B cell (primary cell): ENCODE measurements at regions not wholly inside any gene's neighbourhood (a gene's known extent, or its start where the extent isn't known, plus 50 kb on each side); places are given as distances from the start of the nearest gene placed in this dataset.

Source experiments
- ATAC-seq: fragments of 200-7000 bp; cut with Tn5 transposase; one replicate; pipeline ENCODE4 v1.10.0; 2021; ENCODE audit warnings: low read depth, mild to moderate bottlenecking, moderate number of reproducible peaks, moderate library complexity
- CTCF ChIA-PET: fragments of 350-600 bp; sonication (Branson Sonifier 250); formaldehyde crosslinking; loops from one replicate; lab custom pipeline; 2021; ENCODE audit warnings: antibody characterized with exemption, inconsistent platforms; lab: Charles Lee
- POLR2A ChIA-PET: fragments of 350-600 bp; sonication (Branson Sonifier 250); formaldehyde crosslinking; loops from one replicate; lab custom pipeline; 2021; ENCODE audit warnings: antibody characterized with exemption; lab: Charles Lee
- DNase-seq: peaks from one replicate; pipeline ENCODE4 v3.0.0; 2013
- H2AFZ ChIP-seq: 2 replicates; pipeline ENCODE4 v1.6.1; 2012; ENCODE audit warnings: mild to moderate bottlenecking, low read depth, low read length; ENCODE audit not compliant: insufficient read depth, poor library complexity, severe bottlenecking
- H3K27ac ChIP-seq, 2 donors: 1 replicate in 1 of 2; 2 replicates in 1 of 2; pipeline ENCODE4 v1.5.1; 2012 to 2013; ENCODE audit warnings: low read length in 2 of 2, mild to moderate bottlenecking in 2 of 2, moderate library complexity in 1 of 2
- H3K27me3 ChIP-seq, 4 experiments: fragments of 200-600 bp in 1 of 4; sonication (generic) in 1 of 4; replicated peaks in 1 of 4; 1 replicate in 2 of 4; 2 replicates in 2 of 4; pipeline versions ENCODE4 v1.6.1 to v1.7.0; 2013 to 2016; ENCODE audit warnings: low read length in 3 of 4, mild to moderate bottlenecking in 2 of 4, mixed read lengths in 1 of 4, moderate library complexity in 1 of 4; ENCODE audit not compliant: insufficient read depth in 4 of 4, control insufficient read depth in 3 of 4; ENCODE audit errors: control extremely low read depth in 1 of 4
- H3K36me3 ChIP-seq, 2 experiments: replicated peaks in 1 of 2; 1 replicate in 1 of 2; 2 replicates in 1 of 2; pipeline versions ENCODE4 v1.6.1 to v1.7.1; 2013; ENCODE audit warnings: low read length in 1 of 2; ENCODE audit not compliant: insufficient read depth in 2 of 2, control insufficient read depth in 1 of 2; ENCODE audit errors: control extremely low read depth in 1 of 2, extremely low read depth in 1 of 2
- H3K4me1 ChIP-seq, 2 donors: fragments of 200-600 bp in 1 of 2; sonication (generic) in 1 of 2; 1 replicate in 1 of 2; 2 replicates in 1 of 2; pipeline versions ENCODE4 v1.5.1 to v1.6.1; 2013 to 2017; ENCODE audit warnings: low read length in 2 of 2; ENCODE audit not compliant: control insufficient read depth in 2 of 2, insufficient read depth in 2 of 2
- H3K4me2 ChIP-seq: replicated peaks from 2 replicates; pipeline ENCODE3; 2012; ENCODE audit warnings: mild to moderate bottlenecking, low read depth, low read length; ENCODE audit not compliant: poor library complexity, severe bottlenecking
- H3K4me3 ChIP-seq, 5 experiments: fragments of 200-600 bp in 1 of 5; sonication (generic) in 1 of 5; 1 replicate in 3 of 5; 2 replicates in 2 of 5; pipeline versions ENCODE4 v1.5.1 to v1.7.0; 2011 to 2016; ENCODE audit warnings: low read length in 4 of 5, mild to moderate bottlenecking in 4 of 5, low read depth in 2 of 5, control low read depth in 1 of 5, moderate library complexity in 1 of 5; ENCODE audit not compliant: insufficient read depth in 1 of 5; ENCODE audit errors: control extremely low read depth in 1 of 5, extremely low read depth in 1 of 5
- H3K79me2 ChIP-seq: fragments of 200-600 bp; sonication (generic); one replicate; pipeline ENCODE4 v1.6.0; 2016; ENCODE audit warnings: low read length; ENCODE audit not compliant: control insufficient read depth, insufficient read depth
- H3K9ac ChIP-seq: fragments of 200-600 bp; sonication (generic); 2 replicates; pipeline ENCODE4 v1.6.1; 2017; ENCODE audit warnings: mild to moderate bottlenecking, low read length, moderate library complexity
- H3K9me3 ChIP-seq, 3 donors: one replicate each; pipeline versions ENCODE4 v1.6.1 to v1.7.1; 2013; ENCODE audit warnings: low read length in 2 of 3; ENCODE audit not compliant: control insufficient read depth in 2 of 3, insufficient read depth in 1 of 3; ENCODE audit errors: control extremely low read depth in 1 of 3
- H4K20me1 ChIP-seq: 2 replicates; pipeline ENCODE4 v1.6.0; 2012; ENCODE audit warnings: mild to moderate bottlenecking, low read length; ENCODE audit not compliant: insufficient read depth, control insufficient read depth, poor library complexity, severe bottlenecking
- H3K27ac Mint-ChIP-seq: one replicate; pipeline ENCODE4 v1.8.0; 2021; ENCODE audit warnings: mixed read lengths
- H3K27me3 Mint-ChIP-seq: one replicate; pipeline ENCODE4 v1.8.0; 2021; ENCODE audit warnings: mixed read lengths
- H3K4me1 Mint-ChIP-seq: one replicate; pipeline ENCODE4 v1.8.0; 2021; ENCODE audit warnings: mixed read lengths
- H3K4me3 Mint-ChIP-seq: one replicate; pipeline ENCODE4 v1.8.0; 2021; ENCODE audit warnings: mixed read lengths
- H3K9me3 Mint-ChIP-seq: one replicate; pipeline ENCODE4 v1.8.0; 2022; ENCODE audit warnings: mixed read lengths; ENCODE audit not compliant: insufficient read depth
- EZH2 ChIP-seq: IDR thresholded peaks from 2 replicates; pipeline ENCODE4 v1.6.1; 2012; ENCODE audit warnings: borderline replicate concordance, low read depth, mild to moderate bottlenecking, moderate library complexity, low read length; ENCODE audit not compliant: insufficient read depth, poor library complexity, severe bottlenecking
- whole genome bisulfite sequencing: methylation state at CpG from one replicate; pipeline ENCODE4 v1.1.5; 2013; ENCODE audit warnings: missing lambda C conversion rate; ENCODE audit not compliant: insufficient coverage; 5-methylcytosine and 5-hydroxymethylcytosine counted together
- intact Hi-C: fragments of 100-400 bp; cut with micrococcal nuclease; formaldehyde crosslinking; loops from one replicate; pipeline ENCODE4 v1.10.0; 2022
- TF ChIP-seq, protein P1 (sequence below): fragments of 200-600 bp; IDR thresholded peaks from one replicate; pipeline ENCODE4 v1.8.0; 2022; ENCODE audit warnings: antibody characterized with exemption, mild to moderate bottlenecking

DNA sequence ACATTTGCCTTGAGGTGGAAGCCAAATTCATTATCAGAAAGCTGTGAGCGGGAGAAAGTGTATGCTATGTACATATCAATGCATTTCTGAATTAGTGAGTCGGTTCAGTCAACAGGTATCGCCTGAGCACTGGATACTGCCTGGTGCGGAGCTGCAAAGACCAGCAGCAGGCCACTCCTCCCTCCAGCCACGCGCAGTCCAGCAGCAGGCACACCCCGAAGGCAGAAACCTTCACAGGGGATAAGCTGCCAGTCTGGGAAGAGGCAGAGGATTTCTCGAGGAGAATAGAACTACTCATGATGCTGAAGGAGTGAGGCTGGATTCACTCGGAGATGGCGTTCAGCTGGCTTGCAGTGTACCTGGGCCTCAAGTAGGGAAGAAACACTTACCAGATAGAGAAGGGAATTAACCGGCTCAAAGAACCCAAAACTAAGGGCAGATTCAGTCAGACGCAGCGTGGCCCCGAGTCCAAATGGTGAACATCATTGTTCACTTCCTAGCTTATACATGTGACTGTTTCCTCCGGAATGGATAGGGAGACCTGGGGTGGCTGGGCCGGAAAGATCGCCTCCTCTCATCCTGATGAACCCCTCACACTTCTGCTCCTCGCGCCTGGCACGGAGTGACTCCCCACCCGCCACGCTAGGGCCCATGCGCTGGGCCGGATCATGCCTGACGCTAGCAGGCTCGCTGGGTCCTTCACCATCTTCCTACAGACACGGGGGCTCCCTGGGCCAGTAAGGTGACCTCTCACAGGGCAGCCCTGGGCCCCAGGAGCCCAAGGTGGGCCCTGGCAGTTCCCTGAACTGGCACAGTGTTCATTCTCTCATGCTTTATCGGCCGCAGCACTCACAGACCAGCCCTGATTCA is 78.1 kb upstream of the SPATA31C2 start:
- intact Hi-C loops: no loop called here
- CTCF ChIA-PET: no interaction called here

More for the DNA sequence above, 78.1 kb upstream of the SPATA31C2 start:
- H3K79me2 ChIP-seq: no peaks in the 10 kb centered on the region
- H4K20me1 ChIP-seq: no peaks in the 10 kb centered on the region
- H3K4me2 ChIP-seq: no peak overlapping the region
- TF ChIP-seq, protein P1, sequence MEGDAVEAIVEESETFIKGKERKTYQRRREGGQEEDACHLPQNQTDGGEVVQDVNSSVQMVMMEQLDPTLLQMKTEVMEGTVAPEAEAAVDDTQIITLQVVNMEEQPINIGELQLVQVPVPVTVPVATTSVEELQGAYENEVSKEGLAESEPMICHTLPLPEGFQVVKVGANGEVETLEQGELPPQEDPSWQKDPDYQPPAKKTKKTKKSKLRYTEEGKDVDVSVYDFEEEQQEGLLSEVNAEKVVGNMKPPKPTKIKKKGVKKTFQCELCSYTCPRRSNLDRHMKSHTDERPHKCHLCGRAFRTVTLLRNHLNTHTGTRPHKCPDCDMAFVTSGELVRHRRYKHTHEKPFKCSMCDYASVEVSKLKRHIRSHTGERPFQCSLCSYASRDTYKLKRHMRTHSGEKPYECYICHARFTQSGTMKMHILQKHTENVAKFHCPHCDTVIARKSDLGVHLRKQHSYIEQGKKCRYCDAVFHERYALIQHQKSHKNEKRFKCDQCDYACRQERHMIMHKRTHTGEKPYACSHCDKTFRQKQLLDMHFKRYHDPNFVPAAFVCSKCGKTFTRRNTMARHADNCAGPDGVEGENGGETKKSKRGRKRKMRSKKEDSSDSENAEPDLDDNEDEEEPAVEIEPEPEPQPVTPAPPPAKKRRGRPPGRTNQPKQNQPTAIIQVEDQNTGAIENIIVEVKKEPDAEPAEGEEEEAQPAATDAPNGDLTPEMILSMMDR: no peak
- TF ChIP-seq EZH2: no peak
- Mint-ChIP-seq H3K4me3 (no peak overlapping the region), H3K4me1 (no peaks in the 10 kb centered on the region), H3K9me3 (peaks cover 5% of the 10 kb centered on the region), H3K27ac (no peak overlapping the region), H3K27me3 (peaks cover 6% of the 10 kb centered on the region)
- no peak for ATAC-seq
- no peak overlapping the region for H3K27ac ChIP-seq
- no peak overlapping the region for H3K9ac ChIP-seq
- H3K4me1 ChIP-seq: no peaks in the 10 kb centered on the region
- WGBS: 96% methylated on average over 28 of the region's 29 CpGs
- H3K9me3 ChIP-seq: peaks cover 0 to 8% (median 0%) of the 10 kb centered on the region in 3 donors
- POLR2A ChIA-PET: no interaction called here
- H3K27me3 ChIP-seq: no peaks in the 10 kb centered on the region
- no peak overlapping the region for H3K4me3 ChIP-seq
- H3K36me3 ChIP-seq: no peaks in the 10 kb centered on the region
- DNase-seq: no peak
- no peak overlapping the region for H2AFZ ChIP-seq
